ENCODE measurements at regions not wholly inside any gene's neighbourhood (a gene's known extent, or its start where the extent isn't known, plus 50 kb on each side); places are given as distances from the start of the nearest gene placed in this dataset.
"Not testable (repeated sequence)": the region's sequence is repeated elsewhere in the genome, so short reads cannot be mapped to it uniquely, and the experiment has no call there.

GRCh38 chr17:20927308-20927977, 115.4 kb downstream of the USP22 start:
- Histone ChIP-seq H3K4me2 (no peak overlapping the region), H3K4me3 (no peak overlapping the region), H3K4me1 (peaks cover 4% of the 10 kb centered on the region; the same call in 2 of the 3 replicates), H3K9me3 (no peaks in the 10 kb centered on the region), H3K27ac (no peak overlapping the region)
- 86% methylated on average over 7 of the region's 7 CpGs for WGBS (ENCODE audit: missing lambda C conversion rate)
- no peak for FAIRE-seq
- no peak for DNase-seq (ENCODE audit: low read depth in 1 of 2, low spot score in 1 of 2)
- no peak for TF ChIP-seq HES2 (IDR thresholded peaks at IDR 0.05)
- no peak for TF ChIP-seq SMC3 (IDR thresholded peaks at IDR 0.05)
- TF ChIP-seq MAFK (IDR thresholded peaks at IDR 0.05; ENCODE audit: partially characterized antibody), result no peak
- no peak for TF ChIP-seq RCOR1 (IDR thresholded peaks at IDR 0.05; ENCODE audit: low read depth, low read length)
- ATAC-seq, result no peak
- POLR2A ChIA-PET, result interaction anchor here (1.4 kb wide), 1 partner anchor 9 kb away, joined by 3 read pairs; no protein-coding TSS in a partner anchor
- CTCF ChIA-PET, result interaction anchor here (1.2 kb wide), 1 partner anchor 19 kb away, joined by 4 read pairs; no protein-coding TSS in a partner anchor

GRCh38 chr17:20929334-20929733, 113.5 kb downstream of the USP22 start:
- DNase-seq (ENCODE audit: low read depth in 1 of 2, low spot score in 1 of 2) (no peak), FAIRE-seq (peak; percentile 84), ATAC-seq (no peak)
- H3K27ac ChIP-seq, result no peak overlapping the region
- H3K4me2 ChIP-seq, result no peak overlapping the region
- WGBS (ENCODE audit: missing lambda C conversion rate), result 74% methylated on average over 5 of the region's 5 CpGs
- no peak overlapping the region for H3K4me3 ChIP-seq
- H3K9me3 ChIP-seq, result no peaks in the 10 kb centered on the region
- TF ChIP-seq ESRRA (IDR thresholded peaks at IDR 0.05; ENCODE audit: borderline replicate concordance, low read length) (no peak), HDAC2 (IDR thresholded peaks at IDR 0.05) (no peak), SMC3 (IDR thresholded peaks at IDR 0.05) (no peak), BHLHE40 (IDR thresholded peaks at IDR 0.05; ENCODE audit: low read depth, low read length) (no peak), MYC (IDR thresholded peaks at IDR 0.05; ENCODE audit: borderline replicate concordance, low read length) (no peak), EHMT2 (IDR thresholded peaks at IDR 0.05; ENCODE audit: low read depth) (no peak), TFCP2L1 (CRISPR knock-in tag; IDR thresholded peaks at IDR 0.05) (no peak)
- ChIA-PET POLR2A (no interaction called here), CTCF (interaction anchor here (1.2 to 1.3 kb wide), 2 partner anchors 14 to 18 kb away, joined by 3 to 4 read pairs; no protein-coding TSS in a partner anchor)
- peaks cover 3% of the 10 kb centered on the region; the same call in 2 of the 3 replicates for H3K4me1 ChIP-seq

GRCh38 chr17:20930081-20930760, 112.6 kb downstream of the USP22 start:
- ATAC-seq, result no peak
- Histone ChIP-seq H3K4me3 (no peak overlapping the region), H3K4me2 (no peak overlapping the region), H3K27ac (no peak overlapping the region), H3K9me3 (no peaks in the 10 kb centered on the region), H3K4me1 (peaks cover 10% of the 10 kb centered on the region)
- ChIA-PET CTCF (no interaction called here), POLR2A (no interaction called here)
- no peak for FAIRE-seq
- WGBS (ENCODE audit: missing lambda C conversion rate), result 56% methylated on average over 5 of the region's 5 CpGs
- peak; percentile 9 for TF ChIP-seq MAFK (IDR thresholded peaks at IDR 0.05; ENCODE audit: partially characterized antibody)
- TF ChIP-seq NR3C1 (IDR thresholded peaks at IDR 0.05), result no peak
- DNase-seq (ENCODE audit: low read depth in 1 of 2, low spot score in 1 of 2), result no peak

- H3K9me3 ChIP-seq; FAIRE-seq; DNase-seq (ENCODE audit: low read depth in 1 of 2, low spot score in 1 of 2); H3K4me3 ChIP-seq; ATAC-seq; H3K27ac ChIP-seq; H3K4me2 ChIP-seq; POLR2A ChIA-PET: not testable (repeated sequence)
- CTCF ChIA-PET, result interaction anchor here (1.2 to 2.5 kb wide), 2 partner anchors 12 to 25 kb away, joined by 3 to 9 read pairs; no protein-coding TSS in a partner anchor
- peaks cover 33% of the 10 kb centered on the region for H3K4me1 ChIP-seq
- WGBS (ENCODE audit: missing lambda C conversion rate), result 83% methylated on average over 3 of the region's 3 CpGs
These were observed 109.8 kb downstream of the USP22 start for GRCh38 chr17:20933040-20933439.

GRCh38 chr17:20934288-20934687, 108.5 kb downstream of the USP22 start:
- POLR2A ChIA-PET, result no interaction called here
- ATAC-seq, result no peak

More at GRCh38 chr17:20934288-20934687, 108.5 kb downstream of the USP22 start:
- DNase-seq (ENCODE audit: low read depth in 1 of 2, low spot score in 1 of 2) (no peak), FAIRE-seq (no peak)
- TF ChIP-seq MAFK (IDR thresholded peaks at IDR 0.05; ENCODE audit: partially characterized antibody), result peak; percentile 98
- TF ChIP-seq NFE2L2 (conservative IDR thresholded peaks at IDR 0.05; ENCODE audit: low read length), result peak; percentile 98
- no peak for TF ChIP-seq EP300 (IDR thresholded peaks at IDR 0.05)
- Histone ChIP-seq H3K4me3 (no peak overlapping the region), H3K4me1 (peaks cover 33% of the 10 kb centered on the region), H3K9me3 (no peaks in the 10 kb centered on the region), H3K27ac (peak overlapping the region; percentile 2 to 36; a peak in 1 of 6 replicates), H3K4me2 (0 out of 3 replicates have a peak overlapping the region, but pooled peaks have one; percentile 1)
- CTCF ChIA-PET, result interaction anchor here (0.6 to 2.5 kb wide), 4 partner anchors 10 to 47 kb away, joined by 3 to 9 read pairs (median 3); no protein-coding TSS in a partner anchor

Measured in A549 (cell line).